SK-N-SH (cell line): ENCODE measurements at regions not wholly inside any gene's neighbourhood (a gene's known extent, or its start where the extent isn't known, plus 50 kb on each side); places are given as distances from the start of the nearest gene placed in this dataset.

ENCODE experiments used
- CTCF ChIP-seq: fragments of 200-600 bp; sonication (generic); IDR thresholded peaks from 2 replicates; pipeline ENCODE4 v1.6.1; 2017; ENCODE audit warnings: antibody characterized with exemption, mild to moderate bottlenecking, moderate library complexity
- EP300 ChIP-seq, 2 experiments: IDR thresholded peaks; 2 replicates each; pipeline versions ENCODE4 v1.4.0 to v1.6.1; 2012; ENCODE audit warnings: borderline replicate concordance in 1 of 2, low read depth in 1 of 2, low read length in 1 of 2
- GATA2 ChIP-seq: sonication (generic); formaldehyde crosslinking; IDR thresholded peaks from 2 replicates; pipeline ENCODE4 v1.5.0; 2020; ENCODE audit warnings: mild to moderate bottlenecking, missing genetic modification reagents
- MAX ChIP-seq: IDR thresholded peaks from 2 replicates; pipeline ENCODE4 v1.4.0; 2012; ENCODE audit warnings: low read depth
- POLR2AphosphoS5 ChIP-seq: IDR thresholded peaks from 2 replicates; pipeline ENCODE4 v1.6.1; 2012; ENCODE audit warnings: low read depth, low read length
- SIN3A ChIP-seq: IDR thresholded peaks from 2 replicates; pipeline ENCODE4 v1.6.1; 2012; ENCODE audit warnings: low read depth, mild to moderate bottlenecking, low read length, moderate library complexity, borderline replicate concordance
- SMC3 ChIP-seq: IDR thresholded peaks from 2 replicates; pipeline ENCODE4 v1.6.1; 2012; ENCODE audit warnings: low read depth, low read length, improper control_type of control experiment
- YY1 ChIP-seq: IDR thresholded peaks from 2 replicates; pipeline ENCODE4 v1.4.0; 2012; ENCODE audit warnings: low read depth, mild to moderate bottlenecking
- ZBTB33 ChIP-seq: IDR thresholded peaks from 2 replicates; pipeline ENCODE4 v1.4.0; 2012; ENCODE audit warnings: low read depth, borderline replicate concordance

GRCh38 chr4:175422331-175422730 is 389.7 kb downstream of the GPM6A start:
- no peak for TF ChIP-seq CTCF
- TF ChIP-seq SMC3, result no peak
- no peak for TF ChIP-seq POLR2AphosphoS5
- no peak for TF ChIP-seq ZBTB33
- no peak for TF ChIP-seq MAX
- no peak for TF ChIP-seq SIN3A
- no peak for TF ChIP-seq YY1
- no peak for TF ChIP-seq EP300 (IDR thresholded peaks at IDR 0.05; ENCODE audit: borderline replicate concordance in 1 of 2, low read depth in 1 of 2, low read length in 1 of 2)
- no peak for TF ChIP-seq GATA2 (CRISPR knock-in tag)
